Naive thymus-derived CD8-positive, alpha-beta T cell (primary cell): ENCODE measurements at regions not wholly inside any gene's neighbourhood (a gene's known extent, or its start where the extent isn't known, plus 50 kb on each side); places are given as distances from the start of the nearest gene placed in this dataset.

Experiments used
- ATAC-seq, 2 donors: fragments of 150-1000 bp; cut with Tn5 transposase in 1 of 2; sonication (Bioruptor Pico), chemical (Tn5 transposase) in 1 of 2; 1 replicate in 1 of 2; 2 replicates in 1 of 2; pipeline ENCODE4 v1.10.0; 2021; ENCODE audit warnings: mild to moderate bottlenecking in 2 of 2, moderate library complexity in 2 of 2
- POLR2A ChIA-PET: fragments of 350-600 bp; sonication (Branson Sonifier 250); formaldehyde crosslinking; loops from one replicate; lab custom pipeline; 2021; ENCODE audit warnings: antibody characterized with exemption; lab: Charles Lee
- DNase-seq, 10 donors: peaks; one replicate each; pipeline versions ENCODE4 v3.0.0 to v3.0.0-alpha.2; 2020 to 2022
- H3K27ac Mint-ChIP-seq, 10 donors: one replicate each; pipeline ENCODE4 v1.8.0; 2020 to 2022; ENCODE audit warnings: mild to moderate bottlenecking in 10 of 10, mixed read lengths in 10 of 10, moderate library complexity in 4 of 10, inconsistent platforms in 1 of 10
- H3K27me3 Mint-ChIP-seq, 5 donors: one replicate each; pipeline ENCODE4 v1.8.0; 2021 to 2022; ENCODE audit warnings: mixed read lengths in 5 of 5
- H3K36me3 Mint-ChIP-seq, 3 donors: one replicate each; pipeline ENCODE4 v1.8.0; 2020 to 2022; ENCODE audit warnings: mixed read lengths in 3 of 3, mild to moderate bottlenecking in 2 of 3, inconsistent platforms in 1 of 3
- H3K4me1 Mint-ChIP-seq, 4 donors: one replicate each; pipeline ENCODE4 v1.8.0; 2021 to 2022; ENCODE audit warnings: mixed read lengths in 4 of 4
- H3K4me3 Mint-ChIP-seq, 10 donors: one replicate each; pipeline ENCODE4 v1.8.0; 2020 to 2022; ENCODE audit warnings: mild to moderate bottlenecking in 10 of 10, mixed read lengths in 10 of 10, moderate library complexity in 6 of 10, inconsistent platforms in 1 of 10
- H3K9me3 Mint-ChIP-seq, 9 donors: one replicate each; pipeline ENCODE4 v1.8.0; 2020 to 2022; ENCODE audit warnings: mixed read lengths in 9 of 9, mild to moderate bottlenecking in 3 of 9, inconsistent platforms in 1 of 9, moderate library complexity in 1 of 9

- no peak overlapping the region for H3K4me3 Mint-ChIP-seq
- H3K9me3 Mint-ChIP-seq, result no peaks in the 10 kb centered on the region
- no peak overlapping the region for H3K27ac Mint-ChIP-seq
- ATAC-seq (no peak), DNase-seq (no peak)
- no peaks in the 10 kb centered on the region for H3K36me3 Mint-ChIP-seq
- POLR2A ChIA-PET, result no interaction called here
- H3K27me3 Mint-ChIP-seq, result peaks cover 0 to 11% (median 6%) of the 10 kb centered on the region in 5 donors
- H3K4me1 Mint-ChIP-seq, result no peaks in the 10 kb centered on the region
Measured at GRCh38 chr2:120545521-120546047, 190.1 kb upstream of the GLI2 start.

GRCh38 chr2:120546048-120546864 is 189.4 kb upstream of the GLI2 start:
- Mint-ChIP-seq H3K4me3 (no peak overlapping the region), H3K27ac (peak overlapping the region in 1 of 10 donors; percentile 60), H3K9me3 (no peaks in the 10 kb centered on the region), H3K36me3 (no peaks in the 10 kb centered on the region), H3K4me1 (no peaks in the 10 kb centered on the region), H3K27me3 (peaks cover 0 to 11% (median 5%) of the 10 kb centered on the region in 5 donors)
- no peak for DNase-seq
- POLR2A ChIA-PET, result no interaction called here
- ATAC-seq, result no peak

- DNase-seq, result no peak
- ATAC-seq, result no peak
- no peak overlapping the region for H3K4me3 Mint-ChIP-seq
Measured at GRCh38 chr2:120546865-120547390, 188.7 kb upstream of the GLI2 start.

GRCh38 chr2:120547662-120548061 is 188.0 kb upstream of the GLI2 start:
- POLR2A ChIA-PET, result no interaction called here
- H3K4me3 Mint-ChIP-seq, result no peak overlapping the region
- H3K4me1 Mint-ChIP-seq, result no peaks in the 10 kb centered on the region
- H3K36me3 Mint-ChIP-seq, result no peaks in the 10 kb centered on the region
- peaks cover 0 to 13% (median 5%) of the 10 kb centered on the region in 5 donors for H3K27me3 Mint-ChIP-seq
- H3K9me3 Mint-ChIP-seq, result no peaks in the 10 kb centered on the region
- DNase-seq (no peak), ATAC-seq (no peak)
- H3K27ac Mint-ChIP-seq, result no peak overlapping the region

More at GRCh38 chr2:120546865-120547390, 188.7 kb upstream of the GLI2 start:
- H3K36me3 Mint-ChIP-seq, result no peaks in the 10 kb centered on the region
- no peaks in the 10 kb centered on the region for H3K4me1 Mint-ChIP-seq
- POLR2A ChIA-PET, result no interaction called here
- peaks cover 0 to 11% (median 5%) of the 10 kb centered on the region in 5 donors for H3K27me3 Mint-ChIP-seq
- no peaks in the 10 kb centered on the region for H3K9me3 Mint-ChIP-seq
- H3K27ac Mint-ChIP-seq, result no peak overlapping the region

GRCh38 chr2:120548627-120549608 is 186.8 kb upstream of the GLI2 start:
- H3K27ac Mint-ChIP-seq, result no peak overlapping the region
- DNase-seq (no peak), ATAC-seq (no peak)
- peaks cover 0 to 3% (median 0%) of the 10 kb centered on the region in 4 donors for H3K4me1 Mint-ChIP-seq
- peaks cover 5 to 24% (median 13%) of the 10 kb centered on the region in 5 donors for H3K27me3 Mint-ChIP-seq
- POLR2A ChIA-PET, result no interaction called here
- H3K36me3 Mint-ChIP-seq, result no peaks in the 10 kb centered on the region
- H3K4me3 Mint-ChIP-seq, result no peak overlapping the region
- no peaks in the 10 kb centered on the region for H3K9me3 Mint-ChIP-seq

GRCh38 chr2:120549841-120550240 is 185.8 kb upstream of the GLI2 start:
- POLR2A ChIA-PET, result no interaction called here
- no peak overlapping the region for H3K4me3 Mint-ChIP-seq

GRCh38 chr2:120550282-120550681 is 185.4 kb upstream of the GLI2 start:
- Mint-ChIP-seq H3K9me3 (no peaks in the 10 kb centered on the region), H3K4me3 (no peak overlapping the region), H3K27me3 (peaks cover 11 to 28% (median 17%) of the 10 kb centered on the region in 5 donors), H3K27ac (no peak overlapping the region), H3K36me3 (no peaks in the 10 kb centered on the region), H3K4me1 (peaks cover 0 to 6% (median 0%) of the 10 kb centered on the region in 4 donors)
- POLR2A ChIA-PET, result no interaction called here
- DNase-seq (no peak), ATAC-seq (no peak)

More at GRCh38 chr2:120549841-120550240, 185.8 kb upstream of the GLI2 start:
- ATAC-seq (no peak), DNase-seq (no peak)
- peaks cover 11 to 24% (median 17%) of the 10 kb centered on the region in 5 donors for H3K27me3 Mint-ChIP-seq
- H3K36me3 Mint-ChIP-seq, result no peaks in the 10 kb centered on the region
- H3K4me1 Mint-ChIP-seq, result peaks cover 0 to 6% (median 0%) of the 10 kb centered on the region in 4 donors
- H3K9me3 Mint-ChIP-seq, result no peaks in the 10 kb centered on the region
- no peak overlapping the region for H3K27ac Mint-ChIP-seq

GRCh38 chr2:120550893-120551446 is 184.7 kb upstream of the GLI2 start:
- H3K4me1 Mint-ChIP-seq, result peaks cover 0 to 6% (median 0%) of the 10 kb centered on the region in 4 donors
- no peaks in the 10 kb centered on the region for H3K9me3 Mint-ChIP-seq
- H3K27me3 Mint-ChIP-seq, result peaks cover 11 to 28% (median 17%) of the 10 kb centered on the region in 5 donors
- no peaks in the 10 kb centered on the region for H3K36me3 Mint-ChIP-seq
- POLR2A ChIA-PET, result no interaction called here
- ATAC-seq, result no peak
- no peak overlapping the region for H3K27ac Mint-ChIP-seq
- no peak overlapping the region for H3K4me3 Mint-ChIP-seq
- DNase-seq, result no peak

- DNase-seq (no peak), ATAC-seq (no peak)
- H3K27ac Mint-ChIP-seq, result no peak overlapping the region
- POLR2A ChIA-PET, result no interaction called here
- H3K36me3 Mint-ChIP-seq, result no peaks in the 10 kb centered on the region
- peaks cover 11 to 28% (median 19%) of the 10 kb centered on the region in 5 donors for H3K27me3 Mint-ChIP-seq
- no peaks in the 10 kb centered on the region for H3K9me3 Mint-ChIP-seq
- H3K4me1 Mint-ChIP-seq, result peaks cover 0 to 6% (median 0%) of the 10 kb centered on the region in 4 donors
- H3K4me3 Mint-ChIP-seq, result no peak overlapping the region
Measured at GRCh38 chr2:120551522-120551921, 184.1 kb upstream of the GLI2 start.

GRCh38 chr2:120552079-120552478 is 183.6 kb upstream of the GLI2 start:
- Mint-ChIP-seq H3K4me3 (no peak overlapping the region), H3K27me3 (peaks cover 11 to 31% (median 22%) of the 10 kb centered on the region in 5 donors), H3K9me3 (no peaks in the 10 kb centered on the region), H3K4me1 (peaks cover 0 to 6% (median 0%) of the 10 kb centered on the region in 4 donors), H3K36me3 (no peaks in the 10 kb centered on the region), H3K27ac (no peak overlapping the region)
- POLR2A ChIA-PET, result no interaction called here
- DNase-seq (no peak), ATAC-seq (no peak)

GRCh38 chr2:120552800-120553481 is 182.7 kb upstream of the GLI2 start:
- Mint-ChIP-seq H3K4me1 (peaks cover 0 to 8% (median 0%) of the 10 kb centered on the region in 4 donors), H3K9me3 (no peaks in the 10 kb centered on the region), H3K36me3 (no peaks in the 10 kb centered on the region), H3K27me3 (peaks cover 12 to 40% (median 27%) of the 10 kb centered on the region in 5 donors), H3K27ac (peak overlapping the region in 1 of 10 donors; percentile 6), H3K4me3 (no peak overlapping the region)
- no peak for ATAC-seq
- peak in 1 of 10 donors; percentile 12 for DNase-seq
- POLR2A ChIA-PET, result no interaction called here

GRCh38 chr2:120554625-120555032 is 181.0 kb upstream of the GLI2 start:
- Mint-ChIP-seq H3K36me3 (no peaks in the 10 kb centered on the region), H3K27ac (no peak overlapping the region), H3K4me3 (no peak overlapping the region), H3K27me3 (peaks cover 12 to 56% (median 31%) of the 10 kb centered on the region in 5 donors), H3K9me3 (no peaks in the 10 kb centered on the region), H3K4me1 (peaks cover 0 to 8% (median 0%) of the 10 kb centered on the region in 4 donors)
- no peak for DNase-seq
- POLR2A ChIA-PET, result no interaction called here
- no peak for ATAC-seq
